ENCODE measurements at regions not wholly inside any gene's neighbourhood (a gene's known extent, or its start where the extent isn't known, plus 50 kb on each side); places are given as distances from the start of the nearest gene placed in this dataset.

GRCh38 chr9:14433351-14434157, 119.6 kb upstream of the NFIB start:
- Mint-ChIP-seq H3K9me3 (peaks cover 3% of the 10 kb centered on the region; the same call in 1 of the 3 replicates), H3K27me3 (ENCODE audit: insufficient read depth, low read depth, poor library complexity) (no peaks in the 10 kb centered on the region), H3K4me3 (no peak overlapping the region), H3K27ac (no peak overlapping the region), H3K4me1 (peaks cover 11% of the 10 kb centered on the region), H3K36me3 (ENCODE audit: low read depth) (no peaks in the 10 kb centered on the region)
- H3K27ac ChIP-seq (ENCODE audit: low read depth), result no peak overlapping the region
- ATAC-seq (peak; percentile 45; the same call in 1 of the 3 replicates), DNase-seq (ENCODE audit: low spot score) (peak; percentile 39)
- 0 out of 2 replicates have a peak, but pooled peaks cover under 1% of the 10 kb centered on the region for H3K4me1 ChIP-seq (ENCODE audit: insufficient read depth)
- H3K9me2 ChIP-seq (ENCODE audit: insufficient read depth), result no peaks in the 10 kb centered on the region
- H3K4me2 ChIP-seq, result no peak overlapping the region
- no peaks in the 10 kb centered on the region for H3F3A ChIP-seq (replicated peaks; ENCODE audit: low read depth)
- no peak overlapping the region for H2AFZ ChIP-seq
- H3K79me2 ChIP-seq (replicated peaks; ENCODE audit: insufficient read depth), result no peaks in the 10 kb centered on the region
- H3K27me3 ChIP-seq (ENCODE audit: insufficient read depth), result no peaks in the 10 kb centered on the region
- H3K4me3 ChIP-seq, result no peak overlapping the region
- no peak for TF ChIP-seq JUNB (IDR thresholded peaks at IDR 0.05; ENCODE audit: unreplicated experiment)
- no peak for TF ChIP-seq ZNF114 (CRISPR knock-in tag; IDR thresholded peaks at IDR 0.05)
- no peak for TF ChIP-seq REST (IDR thresholded peaks at IDR 0.05; ENCODE audit: unreplicated experiment)
- no peak for TF ChIP-seq NANOG (IDR thresholded peaks at IDR 0.05; ENCODE audit: borderline replicate concordance)
- TF ChIP-seq EZH2phosphoT487 (IDR thresholded peaks at IDR 0.05; ENCODE audit: unreplicated experiment), result no peak
- TF ChIP-seq CTCF (conservative IDR thresholded peaks at IDR 0.05; ENCODE audit: low read depth in 2 of 2), result peak; percentile 32 to 43; a peak in 3 of 4 replicates
- H3K36me3 ChIP-seq (ENCODE audit: insufficient read depth), result no peaks in the 10 kb centered on the region
- H4K20me1 ChIP-seq (replicated peaks; ENCODE audit: insufficient read depth), result no peaks in the 10 kb centered on the region

GRCh38 chr9:14432666-14433350, 118.9 kb upstream of the NFIB start:
- H3K4me3 ChIP-seq, result no peak overlapping the region
- no peak overlapping the region for H3K4me2 ChIP-seq
- H3K4me1 Mint-ChIP-seq, result peaks cover 12% of the 10 kb centered on the region
- no peak overlapping the region for H2AFZ ChIP-seq
- no peak for DNase-seq (ENCODE audit: low spot score)
- H4K20me1 ChIP-seq (replicated peaks; ENCODE audit: insufficient read depth), result no peaks in the 10 kb centered on the region
- no peaks in the 10 kb centered on the region for H3K9me2 ChIP-seq (ENCODE audit: insufficient read depth)
- H3F3A ChIP-seq (replicated peaks; ENCODE audit: low read depth), result no peaks in the 10 kb centered on the region
- H3K27me3 Mint-ChIP-seq (ENCODE audit: insufficient read depth, low read depth, poor library complexity), result no peaks in the 10 kb centered on the region
- H3K36me3 ChIP-seq (ENCODE audit: insufficient read depth), result no peaks in the 10 kb centered on the region
- no peaks in the 10 kb centered on the region for H3K36me3 Mint-ChIP-seq (ENCODE audit: low read depth)
- no peaks in the 10 kb centered on the region for H3K27me3 ChIP-seq (ENCODE audit: insufficient read depth)
- no peak overlapping the region for H3K4me3 Mint-ChIP-seq
- no peaks in the 10 kb centered on the region for H3K79me2 ChIP-seq (replicated peaks; ENCODE audit: insufficient read depth)
- H3K27ac Mint-ChIP-seq, result no peak overlapping the region
- H3K4me1 ChIP-seq (ENCODE audit: insufficient read depth), result 0 out of 2 replicates have a peak, but pooled peaks cover 6% of the 10 kb centered on the region
- H3K9me3 Mint-ChIP-seq, result peaks cover 3% of the 10 kb centered on the region; the same call in 1 of the 3 replicates
- ATAC-seq, result no peak
- no peak overlapping the region for H3K27ac ChIP-seq (ENCODE audit: low read depth)
- no peak for TF ChIP-seq EZH2phosphoT487 (IDR thresholded peaks at IDR 0.05; ENCODE audit: unreplicated experiment)
- TF ChIP-seq ZNF114 (CRISPR knock-in tag; IDR thresholded peaks at IDR 0.05), result no peak
- TF ChIP-seq STAT1 (IDR thresholded peaks at IDR 0.05; ENCODE audit: unreplicated experiment), result no peak
- no peak for TF ChIP-seq ZNF462 (CRISPR knock-in tag; IDR thresholded peaks at IDR 0.05)
